GM12878 (cell line): ENCODE measurements at regions not wholly inside any gene's neighbourhood (a gene's known extent, or its start where the extent isn't known, plus 50 kb on each side); places are given as distances from the start of the nearest gene placed in this dataset.

Experiments
- ATF7 ChIP-seq: fragments of 450-650 bp; IDR thresholded peaks from 2 replicates; pipeline ENCODE4 v1.6.1; 2016; ENCODE audit warnings: low read depth, mild to moderate bottlenecking
- BCL11A ChIP-seq: IDR thresholded peaks from 2 replicates; pipeline ENCODE4 v1.6.1; 2011; ENCODE audit warnings: low read depth, low read length
- BMI1 ChIP-seq: fragments of 450-650 bp; IDR thresholded peaks from 2 replicates; pipeline ENCODE4 v1.6.1; 2016; ENCODE audit warnings: mild to moderate bottlenecking, moderate library complexity, borderline replicate concordance
- EED ChIP-seq: sonication (generic); IDR thresholded peaks from 2 replicates; pipeline ENCODE4 v1.6.1; 2016; ENCODE audit warnings: antibody characterized with exemption, low read depth
- EP300 ChIP-seq, 2 experiments: fragments of 150-350 bp in 1 of 2; IDR thresholded peaks; 2 replicates each; pipeline ENCODE4 v1.6.1; 2011 to 2012; ENCODE audit warnings: low read depth in 2 of 2, low read length in 2 of 2, borderline replicate concordance in 1 of 2, improper control_type of control experiment in 1 of 2, inconsistent platforms in 1 of 2; ENCODE audit not compliant: control insufficient read depth in 1 of 2
- HDGF ChIP-seq: fragments of 450-650 bp; IDR thresholded peaks from 2 replicates; pipeline ENCODE4 v1.6.1; 2016; ENCODE audit warnings: antibody characterized with exemption
- IKZF1 ChIP-seq: fragments of 450-650 bp; conservative IDR thresholded peaks from 2 replicates; pipeline ENCODE4 v1.6.1; 2017; ENCODE audit warnings: antibody characterized with exemption, mild to moderate bottlenecking
- IRF4 ChIP-seq: IDR thresholded peaks from 2 replicates; pipeline ENCODE4 v1.6.1; 2011; ENCODE audit warnings: low read depth, low read length
- JUNB ChIP-seq: IDR thresholded peaks from 2 replicates; pipeline ENCODE4 v1.6.1; 2016; ENCODE audit warnings: antibody characterized with exemption, mild to moderate bottlenecking
- MTA2 ChIP-seq: fragments of 450-650 bp; IDR thresholded peaks from 2 replicates; pipeline ENCODE4 v1.6.1; 2016; ENCODE audit warnings: low read depth, mild to moderate bottlenecking, moderate library complexity
- NFIC ChIP-seq: IDR thresholded peaks from 2 replicates; pipeline ENCODE4 v1.6.1; 2012; ENCODE audit warnings: low read depth, mild to moderate bottlenecking, inconsistent platforms, low read length, moderate library complexity
- PAX5 ChIP-seq: IDR thresholded peaks from 2 replicates; pipeline ENCODE4 v1.6.1; 2011; ENCODE audit warnings: low read depth, low read length, borderline replicate concordance
- RUNX3 ChIP-seq: IDR thresholded peaks from 2 replicates; pipeline ENCODE4 v1.6.1; 2012; ENCODE audit warnings: low read length, inconsistent platforms
- SMAD1 ChIP-seq: fragments of 450-650 bp; IDR thresholded peaks from 2 replicates; pipeline ENCODE4 v1.6.1; 2018; ENCODE audit warnings: mild to moderate bottlenecking, low read depth; ENCODE audit not compliant: partially characterized antibody
- YBX1 ChIP-seq: fragments of 450-650 bp; IDR thresholded peaks from 2 replicates; pipeline ENCODE4 v1.6.1; 2016; ENCODE audit warnings: antibody characterized with exemption
- ZNF24 ChIP-seq: fragments of 450-650 bp; IDR thresholded peaks from 2 replicates; pipeline ENCODE4 v1.6.1; 2017; ENCODE audit warnings: antibody characterized with exemption, mild to moderate bottlenecking
- ZNF384 ChIP-seq: IDR thresholded peaks from 2 replicates; pipeline ENCODE4 v1.6.1; 2012; ENCODE audit warnings: low read depth, mild to moderate bottlenecking, low read length, improper control_type of control experiment, borderline replicate concordance
- TF ChIP-seq, protein P1 (sequence below): IDR thresholded peaks from 2 replicates; pipeline ENCODE4 v1.6.1; 2011; ENCODE audit warnings: borderline replicate concordance, low read depth, mild to moderate bottlenecking, moderate library complexity, low read length; ENCODE audit not compliant: insufficient read depth, poor library complexity, severe bottlenecking
- TF ChIP-seq, protein P2 (sequence below): fragments of 450-650 bp; IDR thresholded peaks from 2 replicates; pipeline ENCODE4 v1.6.1; 2017; ENCODE audit warnings: mild to moderate bottlenecking, moderate library complexity

DNA sequence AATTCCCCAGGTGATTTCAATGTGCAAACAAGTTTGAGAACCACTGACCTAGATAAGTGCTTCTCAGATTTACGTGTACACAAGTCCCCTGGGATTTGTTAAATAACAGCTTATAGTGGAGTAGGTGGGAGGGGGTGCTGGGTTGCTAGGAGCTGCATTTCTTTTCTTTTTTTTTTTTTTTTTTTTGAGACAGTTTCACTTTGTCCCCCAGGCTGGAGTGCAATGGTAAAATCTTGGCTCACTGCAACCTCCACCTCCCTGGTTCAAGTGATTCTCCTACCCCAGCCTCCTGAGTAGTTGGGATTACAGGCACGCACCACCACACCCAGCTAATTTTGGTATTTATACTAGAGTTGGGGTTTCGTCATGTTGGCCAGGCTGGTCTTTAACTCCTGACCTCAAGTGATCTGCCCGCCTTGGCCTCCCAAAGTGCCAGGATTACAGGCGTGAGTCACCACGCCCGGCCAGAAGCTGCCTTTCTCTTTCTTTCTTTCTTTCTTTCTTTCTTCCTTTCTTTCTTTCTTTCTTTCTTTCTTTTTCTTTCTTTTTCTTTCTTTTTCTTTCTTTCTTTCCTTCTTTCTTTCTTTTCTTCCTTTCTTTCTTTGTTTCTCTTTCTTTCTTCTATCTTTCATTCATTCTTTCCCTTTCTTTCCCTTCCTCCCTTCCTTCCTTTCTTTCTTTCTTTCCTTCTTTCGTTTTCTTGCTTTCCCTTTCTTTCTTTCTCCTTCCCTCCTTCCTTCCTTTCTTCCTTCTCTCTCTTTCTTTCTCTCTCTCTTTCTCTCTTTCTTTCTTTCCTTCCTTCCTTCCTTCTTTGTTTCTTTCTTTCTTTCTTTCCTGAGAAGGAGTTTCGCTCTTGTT is 78.3 kb downstream of the LHX2 start (continued):
- TF ChIP-seq, protein P1, sequence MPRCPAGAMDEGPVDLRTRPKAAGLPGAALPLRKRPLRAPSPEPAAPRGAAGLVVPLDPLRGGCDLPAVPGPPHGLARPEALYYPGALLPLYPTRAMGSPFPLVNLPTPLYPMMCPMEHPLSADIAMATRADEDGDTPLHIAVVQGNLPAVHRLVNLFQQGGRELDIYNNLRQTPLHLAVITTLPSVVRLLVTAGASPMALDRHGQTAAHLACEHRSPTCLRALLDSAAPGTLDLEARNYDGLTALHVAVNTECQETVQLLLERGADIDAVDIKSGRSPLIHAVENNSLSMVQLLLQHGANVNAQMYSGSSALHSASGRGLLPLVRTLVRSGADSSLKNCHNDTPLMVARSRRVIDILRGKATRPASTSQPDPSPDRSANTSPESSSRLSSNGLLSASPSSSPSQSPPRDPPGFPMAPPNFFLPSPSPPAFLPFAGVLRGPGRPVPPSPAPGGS: peak; percentile 51
- peak; percentile 50; the same call in 1 of the 2 replicates for TF ChIP-seq NFIC
- peak; percentile 92 for TF ChIP-seq ZNF384
- TF ChIP-seq RUNX3: peak; percentile 67
- TF ChIP-seq, protein P2, sequence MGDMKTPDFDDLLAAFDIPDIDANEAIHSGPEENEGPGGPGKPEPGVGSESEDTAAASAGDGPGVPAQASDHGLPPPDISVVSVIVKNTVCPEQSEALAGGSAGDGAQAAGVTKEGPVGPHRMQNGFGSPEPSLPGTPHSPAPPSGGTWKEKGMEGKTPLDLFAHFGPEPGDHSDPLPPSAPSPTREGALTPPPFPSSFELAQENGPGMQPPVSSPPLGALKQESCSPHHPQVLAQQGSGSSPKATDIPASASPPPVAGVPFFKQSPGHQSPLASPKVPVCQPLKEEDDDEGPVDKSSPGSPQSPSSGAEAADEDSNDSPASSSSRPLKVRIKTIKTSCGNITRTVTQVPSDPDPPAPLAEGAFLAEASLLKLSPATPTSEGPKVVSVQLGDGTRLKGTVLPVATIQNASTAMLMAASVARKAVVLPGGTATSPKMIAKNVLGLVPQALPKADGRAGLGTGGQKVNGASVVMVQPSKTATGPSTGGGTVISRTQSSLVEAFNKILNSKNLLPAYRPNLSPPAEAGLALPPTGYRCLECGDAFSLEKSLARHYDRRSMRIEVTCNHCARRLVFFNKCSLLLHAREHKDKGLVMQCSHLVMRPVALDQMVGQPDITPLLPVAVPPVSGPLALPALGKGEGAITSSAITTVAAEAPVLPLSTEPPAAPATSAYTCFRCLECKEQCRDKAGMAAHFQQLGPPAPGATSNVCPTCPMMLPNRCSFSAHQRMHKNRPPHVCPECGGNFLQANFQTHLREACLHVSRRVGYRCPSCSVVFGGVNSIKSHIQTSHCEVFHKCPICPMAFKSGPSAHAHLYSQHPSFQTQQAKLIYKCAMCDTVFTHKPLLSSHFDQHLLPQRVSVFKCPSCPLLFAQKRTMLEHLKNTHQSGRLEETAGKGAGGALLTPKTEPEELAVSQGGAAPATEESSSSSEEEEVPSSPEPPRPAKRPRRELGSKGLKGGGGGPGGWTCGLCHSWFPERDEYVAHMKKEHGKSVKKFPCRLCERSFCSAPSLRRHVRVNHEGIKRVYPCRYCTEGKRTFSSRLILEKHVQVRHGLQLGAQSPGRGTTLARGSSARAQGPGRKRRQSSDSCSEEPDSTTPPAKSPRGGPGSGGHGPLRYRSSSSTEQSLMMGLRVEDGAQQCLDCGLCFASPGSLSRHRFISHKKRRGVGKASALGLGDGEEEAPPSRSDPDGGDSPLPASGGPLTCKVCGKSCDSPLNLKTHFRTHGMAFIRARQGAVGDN: peak; percentile 19; the same call in 1 of the 2 replicates
- peak; percentile 78; the same call in 1 of the 2 replicates for TF ChIP-seq BMI1
- peak; percentile 40 for TF ChIP-seq IKZF1
- peak; percentile 87 for TF ChIP-seq BCL11A
- peak; percentile 78 for TF ChIP-seq MTA2
- peak; percentile 92 for TF ChIP-seq YBX1
- TF ChIP-seq HDGF: peak; percentile 85; the same call in 1 of the 2 replicates
- peak; percentile 32 for TF ChIP-seq SMAD1
- peak; percentile 57 to 61; a peak in 2 of 4 replicates for TF ChIP-seq EP300 (IDR thresholded peaks at IDR 0.05; ENCODE audit: borderline replicate concordance in 1 of 2, control insufficient read depth in 1 of 2, low read depth in 2 of 2, low read length in 2 of 2)
- peak; percentile 64 for TF ChIP-seq JUNB
- peak; percentile 81 for TF ChIP-seq ATF7
- TF ChIP-seq PAX5: 0 out of 2 replicates have a peak, but pooled peaks have one; percentile 20
- peak; percentile 51; the same call in 1 of the 2 replicates for TF ChIP-seq IRF4
- peak; percentile 36; the same call in 1 of the 2 replicates for TF ChIP-seq EED
- peak; percentile 54 for TF ChIP-seq ZNF24
